Forelimb muscle (tissue), 1 donor: ENCODE measurements at regions not wholly inside any gene's neighbourhood (a gene's known extent, or its start where the extent isn't known, plus 50 kb on each side); places are given as distances from the start of the nearest gene placed in this dataset.
"Not testable (repeated sequence)": the region's sequence is repeated elsewhere in the genome, so short reads cannot be mapped to it uniquely, and the experiment has no call there.

Experiments
- DNase-seq: peaks from one replicate; pipeline ENCODE4 v3.0.0-alpha.2; 2013; ENCODE audit warnings: low read depth

- DNase-seq = no peak
Measured at GRCh38 chr3:81861593-81861992, 100.1 kb upstream of the GBE1 start.

DNA sequence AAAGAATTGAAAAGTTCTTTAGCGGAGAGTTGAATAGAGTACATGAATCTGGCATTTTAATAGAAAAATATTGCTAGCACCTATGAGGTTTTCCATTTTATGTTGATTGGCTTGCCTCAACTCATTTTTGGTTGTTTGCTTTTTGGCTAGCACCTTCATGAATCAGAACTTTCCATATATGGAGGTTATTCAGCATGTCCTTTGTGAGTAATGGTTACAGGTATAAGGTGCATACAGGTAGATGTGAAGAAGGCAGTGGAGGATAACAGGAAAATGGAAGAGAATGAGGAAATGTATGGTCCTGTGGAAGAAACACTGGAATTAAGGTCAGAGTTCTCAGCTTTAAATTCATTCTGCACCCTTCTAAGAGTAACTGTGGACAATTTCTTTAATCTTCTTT is 98.1 kb upstream of the GBE1 start:
- DNase-seq = no peak

DNA sequence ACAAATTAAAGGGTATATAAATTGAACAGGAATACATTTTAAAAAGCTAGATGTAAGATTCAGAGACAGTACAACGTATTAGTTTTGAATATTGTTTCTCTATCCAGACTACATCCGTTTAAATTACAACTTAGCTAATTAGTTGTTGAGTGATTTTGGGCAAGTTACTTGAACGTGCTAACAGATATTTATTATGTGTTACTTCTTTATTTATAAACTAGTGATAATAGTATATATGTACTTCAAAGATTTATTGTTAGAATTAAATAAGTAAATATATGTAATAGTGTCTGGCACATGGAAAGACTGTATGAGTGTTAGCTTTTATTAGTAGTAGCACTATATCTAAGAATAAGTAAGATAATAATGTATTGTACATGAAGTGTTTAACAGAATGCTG is 92.0 kb upstream of the GBE1 start:
- DNase-seq = no peak

- DNase-seq = no peak
Measured at GRCh38 chr3:81851176-81851575, 89.7 kb upstream of the GBE1 start.

GRCh38 chr3:81846988-81847387 is 85.5 kb upstream of the GBE1 start:
- DNase-seq = no peak

GRCh38 chr3:81841540-81841939 is 80.1 kb upstream of the GBE1 start:
- no peak for DNase-seq

DNA sequence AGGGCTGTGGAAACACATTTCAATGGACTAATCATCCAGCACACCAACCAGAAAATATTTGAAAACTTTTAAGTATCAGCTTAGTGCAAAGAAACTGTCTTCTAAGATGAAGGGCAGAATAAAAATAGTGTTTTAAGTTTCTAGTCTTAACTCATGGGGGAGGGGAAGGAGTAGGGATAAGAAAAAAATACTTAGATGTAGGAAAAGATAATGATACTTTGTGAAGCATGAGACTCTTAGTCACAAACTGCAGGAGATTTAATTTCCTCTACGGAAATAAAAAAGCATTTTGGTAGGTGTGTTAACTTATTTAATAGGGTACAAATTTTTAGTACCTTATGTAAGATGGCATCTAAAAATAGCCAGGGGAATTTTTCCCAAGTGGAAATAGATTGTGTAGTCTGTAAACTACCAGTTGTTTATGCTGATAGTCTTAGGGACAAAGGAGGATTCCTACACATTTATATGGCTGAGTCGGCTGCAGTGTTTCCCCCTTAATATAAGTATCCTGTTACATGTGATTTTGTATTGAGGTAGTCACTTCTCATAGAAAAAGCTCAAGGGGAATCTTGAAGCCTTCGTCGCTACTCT is 78.2 kb upstream of the GBE1 start:
- DNase-seq = no peak

- DNase-seq = no peak
Measured at GRCh38 chr3:81838457-81838856, 77.0 kb upstream of the GBE1 start.

DNA sequence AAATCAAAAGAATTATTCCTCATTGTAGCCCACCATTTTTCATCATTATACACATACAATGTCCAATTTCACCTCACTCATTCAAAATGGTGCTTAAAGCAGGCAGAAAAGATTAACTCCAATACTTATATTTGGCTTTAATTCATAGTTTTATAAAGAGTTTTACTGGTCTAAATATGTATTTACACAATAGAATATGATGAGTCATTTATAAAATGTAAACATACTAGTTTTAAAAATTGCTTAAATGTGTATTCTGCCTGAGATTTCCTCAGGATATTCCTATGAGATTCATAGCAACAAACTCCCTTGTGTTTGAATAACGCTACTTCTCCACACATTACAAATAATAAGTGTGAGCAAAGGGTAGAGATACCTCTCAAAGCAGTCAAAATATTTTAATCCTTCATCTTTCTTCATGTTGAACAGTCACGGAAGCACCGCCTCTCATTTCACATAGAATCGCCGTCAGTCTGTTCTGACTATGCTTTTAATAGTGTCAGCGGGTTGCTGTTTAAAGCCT is 75.7 kb upstream of the GBE1 start:
- DNase-seq = no peak

DNA sequence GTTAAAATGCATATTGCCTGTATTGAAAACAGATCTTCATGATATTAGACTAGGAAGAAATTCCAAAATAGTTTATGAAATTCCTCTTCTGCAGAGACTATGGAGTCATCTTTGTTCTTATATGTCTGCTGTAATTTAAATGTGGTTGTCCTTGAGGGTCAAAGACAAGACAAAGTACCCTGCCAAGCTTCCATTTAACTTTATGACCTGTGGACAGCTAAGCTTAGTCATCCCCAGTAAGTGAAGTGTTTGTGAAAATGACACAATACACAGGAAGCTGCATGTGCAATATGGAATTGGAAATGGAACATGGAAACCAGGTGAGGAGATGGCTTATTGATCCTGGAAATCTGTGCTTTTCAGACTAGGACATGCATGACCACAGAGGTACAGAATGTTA is 68.5 kb upstream of the GBE1 start:
- no peak for DNase-seq

DNA sequence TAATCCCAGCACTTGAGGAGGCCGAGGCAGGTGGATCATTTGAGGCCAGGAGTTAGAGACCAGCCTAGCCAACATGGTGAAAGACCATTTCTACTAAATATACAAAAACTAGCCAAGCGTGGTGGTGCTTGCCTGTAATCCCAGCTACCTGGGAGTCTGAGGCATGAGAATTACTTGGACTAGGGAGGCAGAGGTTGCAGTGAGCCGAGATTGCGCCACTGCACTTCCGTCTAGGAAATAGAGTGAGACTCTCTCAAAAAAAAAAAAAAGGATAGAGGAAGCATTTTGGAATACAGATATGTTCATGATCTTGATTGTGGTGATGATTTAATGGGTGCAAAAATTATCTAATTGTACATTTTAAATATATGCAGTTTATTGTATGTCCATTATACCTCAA is 67.8 kb upstream of the GBE1 start:
- not testable (repeated sequence) for DNase-seq

DNA sequence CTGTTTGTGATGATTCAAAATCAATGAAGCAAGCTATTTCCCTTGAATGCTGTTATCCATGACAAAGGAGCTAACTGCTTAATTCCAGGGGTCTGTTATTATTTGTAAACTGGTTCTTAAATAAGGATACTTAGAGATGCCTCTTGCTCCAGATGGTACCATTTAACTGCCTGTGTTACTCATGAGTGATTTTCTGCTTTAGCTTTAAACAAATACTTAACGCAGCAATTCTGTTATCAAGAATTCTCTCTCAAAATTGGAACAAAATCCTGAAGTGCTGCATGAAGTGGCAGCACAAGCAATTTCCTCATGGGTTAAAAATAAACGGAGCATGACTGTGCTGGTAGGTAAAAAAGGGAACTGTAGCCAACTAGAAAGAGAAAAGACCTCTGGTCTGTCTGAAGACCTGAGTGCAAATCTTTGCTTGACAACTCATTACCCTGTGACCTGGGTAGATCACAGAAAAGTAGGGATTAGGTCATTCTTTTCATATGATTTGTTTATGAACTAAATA is 62.5 kb upstream of the GBE1 start:
- no peak for DNase-seq

DNA sequence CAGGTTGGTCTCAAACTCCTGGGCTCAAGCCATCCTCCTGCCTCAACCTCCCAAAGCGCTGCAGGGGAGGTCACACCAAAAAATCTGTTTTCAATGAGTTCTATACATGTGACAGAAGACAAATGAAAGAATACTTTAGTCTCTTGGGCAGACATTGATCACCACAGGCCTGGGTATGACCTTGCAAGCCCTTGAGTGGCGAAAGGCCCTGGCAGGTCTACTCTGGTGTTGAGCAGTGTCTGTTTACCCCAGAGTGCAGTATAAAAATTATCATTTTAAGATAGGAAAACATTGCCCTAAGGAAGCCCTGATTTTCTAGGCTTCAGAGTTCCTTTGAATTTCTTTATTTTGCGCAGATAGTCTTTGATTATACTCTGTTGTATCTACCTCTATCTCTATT is 61.6 kb upstream of the GBE1 start:
- DNase-seq = no peak

DNA sequence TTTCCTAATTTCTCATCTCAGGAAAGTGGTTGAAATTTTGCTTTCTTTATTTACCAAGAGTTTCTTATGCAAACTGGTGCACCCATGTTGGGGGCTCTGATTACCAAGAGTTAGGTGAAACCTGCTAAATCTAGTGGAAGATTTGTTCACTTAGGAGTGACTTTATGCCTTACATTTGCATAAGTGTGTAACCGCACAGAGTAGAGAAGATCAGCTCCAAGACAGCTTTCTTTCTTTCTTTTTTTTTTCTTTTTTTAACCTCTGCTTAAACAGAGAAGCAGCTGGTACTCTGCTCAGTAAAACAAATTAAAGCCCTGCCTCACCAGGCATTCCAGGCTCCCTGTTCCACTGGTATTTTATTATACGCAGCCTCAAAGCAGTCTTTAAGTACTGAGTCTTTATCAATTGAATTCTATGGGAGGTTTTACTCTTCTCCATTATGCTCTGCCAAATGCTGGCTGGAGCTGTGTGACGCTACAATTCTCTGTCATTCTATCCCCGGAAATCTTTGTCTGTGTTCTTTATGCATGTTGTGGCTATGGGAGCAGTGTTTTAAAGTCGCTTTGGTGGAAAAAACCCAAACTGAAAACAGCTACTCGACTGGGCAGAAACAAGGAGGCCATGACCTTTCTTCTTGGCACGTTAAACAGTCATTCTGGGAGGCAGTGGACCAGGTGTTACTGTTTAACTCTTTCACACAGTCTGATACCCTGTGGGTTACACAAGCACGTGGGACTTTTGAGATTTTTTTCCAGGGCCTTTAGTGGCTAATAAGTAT is 55.2 kb upstream of the GBE1 start:
- DNase-seq = no peak

- not testable (repeated sequence) for DNase-seq
Measured at GRCh38 chr3:81812098-81812497, 50.7 kb upstream of the GBE1 start.
